HepG2 (cell line): ENCODE measurements at regions not wholly inside any gene's neighbourhood (a gene's known extent, or its start where the extent isn't known, plus 50 kb on each side); places are given as distances from the start of the nearest gene placed in this dataset.

Experiments
- ATAC-seq: fragments of 200-7000 bp; cut with Tn5 transposase; 3 replicates; pipeline ENCODE4 v1.9.1; 2020; ENCODE audit warnings: mild to moderate bottlenecking, moderate library complexity
- BruUV-seq: library from RNA; stranded (reverse); fragments of 400-500 nt; replicated peaks from 2 replicates; lab custom pipeline; 2021; lab: Mats Ljungman, UMichigan
- CTCF ChIA-PET: fragments of 300-600 bp; formaldehyde crosslinking; extraction: SDS; loops from one replicate; lab custom pipeline; 2021; ENCODE audit warnings: low total read pairs, inconsistent platforms, low intra/inter-chr PET ratio; lab: Yijun Ruan, JAX
- POLR2A ChIA-PET: fragments of 350-600 bp; sonication (Branson Sonifier 250); formaldehyde crosslinking; loops from one replicate; lab custom pipeline; 2020; ENCODE audit warnings: antibody characterized with exemption, inconsistent platforms; lab: Yijun Ruan, JAX
- DNase-seq: peaks from one replicate; pipeline ENCODE4 v3.0.0-alpha.2; 2015; ENCODE audit warnings: low spot score
- FAIRE-seq: peaks from 3 replicates; lab custom pipeline; 2011; peaks lifted over from hg19 to GRCh38; lab: Jason Lieb, UNC
- H2AFZ ChIP-seq: one replicate; pipeline ENCODE4 v1.6.1; 2011; ENCODE audit warnings: low read length, inconsistent platforms
- H3K27ac ChIP-seq: fragments of 300-600 bp; 3 replicates; pipeline ENCODE4 v1.8.0; 2011; ENCODE audit warnings: mixed run types, mild to moderate bottlenecking, mixed read lengths, low read length, inconsistent platforms; ENCODE audit not compliant: insufficient read depth; ENCODE audit errors: extremely low read length
- H3K27me3 ChIP-seq, 2 experiments: fragments of 200-600 bp in 1 of 2; 2 replicates in 1 of 2; 3 replicates in 1 of 2; pipeline versions ENCODE4 v1.6.0 to v1.8.0; 2011; ENCODE audit warnings: low read length in 2 of 2, mild to moderate bottlenecking in 2 of 2, moderate library complexity in 2 of 2, inconsistent platforms in 1 of 2; ENCODE audit not compliant: insufficient read depth in 2 of 2, control insufficient read depth in 1 of 2
- H3K36me3 ChIP-seq, 2 experiments: fragments of 200-600 bp in 1 of 2; replicated peaks in 1 of 2; 2 replicates in 1 of 2; 3 replicates in 1 of 2; pipeline versions ENCODE4 v1.5.1 to v1.8.0; 2011; ENCODE audit warnings: low read length in 2 of 2, inconsistent platforms in 1 of 2; ENCODE audit not compliant: insufficient read depth in 2 of 2, control insufficient read depth in 1 of 2
- H3K4me1 ChIP-seq: 2 replicates; pipeline ENCODE4 v1.5.1; 2012; ENCODE audit warnings: low read length, inconsistent platforms; ENCODE audit not compliant: insufficient read depth
- H3K4me2 ChIP-seq: 2 replicates; pipeline ENCODE4 v1.6.0; 2011; ENCODE audit warnings: low read depth, low read length, inconsistent platforms
- H3K4me3 ChIP-seq, 3 experiments: fragments of 200-600 bp in 1 of 3; sonication (generic), shearing (Covaris generic) in 1 of 3; replicated peaks in 1 of 3; 2 replicates each; pipeline ENCODE4 v1.5.1; 2011 to 2016; ENCODE audit warnings: low read length in 3 of 3, inconsistent platforms in 2 of 3, low read depth in 2 of 3, mild to moderate bottlenecking in 2 of 3, control low read depth in 1 of 3, mixed read lengths in 1 of 3; ENCODE audit not compliant: insufficient read depth in 1 of 3
- H3K79me2 ChIP-seq: one replicate; pipeline ENCODE4 v1.6.1; 2011; ENCODE audit warnings: low read length, inconsistent platforms; ENCODE audit not compliant: insufficient read depth
- H3K9ac ChIP-seq: 2 replicates; pipeline ENCODE4 v1.6.0; 2011; ENCODE audit warnings: mild to moderate bottlenecking, low read depth, low read length, inconsistent platforms; ENCODE audit not compliant: insufficient read depth
- H3K9me3 ChIP-seq: 2 replicates; pipeline ENCODE4 v1.5.1; 2012; ENCODE audit warnings: mild to moderate bottlenecking, low read length
- H4K20me1 ChIP-seq: 2 replicates; pipeline ENCODE4 v1.6.0; 2011; ENCODE audit warnings: inconsistent platforms, mild to moderate bottlenecking, low read length, moderate library complexity; ENCODE audit not compliant: insufficient read depth
- ARID3A ChIP-seq: IDR thresholded peaks from 2 replicates; pipeline ENCODE4 v1.6.1; 2012; ENCODE audit warnings: low read depth, low read length, improper control_type of control experiment
- ATF7-NPFF ChIP-seq: sonication (generic); formaldehyde crosslinking; IDR thresholded peaks from 2 replicates; pipeline ENCODE4 v1.8.1; 2023; ENCODE audit warnings: mild to moderate bottlenecking, low read depth, missing genetic modification reagents, moderate library complexity
- CENPX ChIP-seq: sonication (generic); formaldehyde crosslinking; IDR thresholded peaks from 2 replicates; pipeline ENCODE4 v1.9.0; 2021; ENCODE audit warnings: mild to moderate bottlenecking, missing genetic modification reagents, moderate library complexity
- KDM3A ChIP-seq: IDR thresholded peaks from 2 replicates; pipeline ENCODE4 v1.6.1; 2018; ENCODE audit warnings: low read depth, missing compliant biosample characterization
- SMYD3 ChIP-seq: sonication (generic); formaldehyde crosslinking; IDR thresholded peaks from 2 replicates; pipeline ENCODE4 v1.8.1; 2023; ENCODE audit warnings: mild to moderate bottlenecking, missing genetic modification reagents
- ZNF547 ChIP-seq: sonication (generic); formaldehyde crosslinking; IDR thresholded peaks from 2 replicates; pipeline ENCODE4 v1.5.1; 2020; ENCODE audit warnings: mild to moderate bottlenecking, missing genetic modification reagents
- WGBS: methylation state at CpG from one replicate; pipeline ENCODE4 v1.1.6; 2017; ENCODE audit warnings: low lambda C conversion rate; 5-methylcytosine and 5-hydroxymethylcytosine counted together
- in situ Hi-C: cut with HindIII; loops from 2 replicates; pipeline ENCODE4 v1.10.0; 2017; ENCODE audit warnings: low pct_unique_long_range_greater_than_20kb; ENCODE audit not compliant: extremely low pct_ligation_motif_present
- intact Hi-C: fragments of 100-400 bp; cut with micrococcal nuclease; formaldehyde crosslinking; loops from one replicate; pipeline ENCODE4 v1.10.0; 2022; ENCODE audit not compliant: unreplicated experiment
- TF ChIP-seq, protein P1 (sequence below): sonication (generic); formaldehyde crosslinking; IDR thresholded peaks from 2 replicates; pipeline ENCODE4 v1.4.0; 2020; ENCODE audit warnings: mild to moderate bottlenecking, missing genetic modification reagents
- TF ChIP-seq, protein P2 (sequence below): sonication (generic); formaldehyde crosslinking; IDR thresholded peaks from 2 replicates; pipeline ENCODE4 v1.5.1; 2020; ENCODE audit warnings: mild to moderate bottlenecking, missing genetic modification reagents, moderate library complexity
- TF ChIP-seq, protein P3 (sequence below): fragments of 450-650 bp; IDR thresholded peaks from 2 replicates; pipeline ENCODE4 v1.6.1; 2017

GRCh38 chr7:46186131-46186530, 265.1 kb upstream of the IGFBP3 start:
- POLR2A ChIA-PET: no interaction called here

More at GRCh38 chr7:46186131-46186530, 265.1 kb upstream of the IGFBP3 start:
- 0% methylated on average over 1 of the region's 1 CpG for WGBS
- no peak for DNase-seq
- Histone ChIP-seq H4K20me1 (no peaks in the 10 kb centered on the region), H3K79me2 (no peaks in the 10 kb centered on the region), H3K36me3 (no peaks in the 10 kb centered on the region), H3K4me2 (no peak overlapping the region), H3K27ac (no peak overlapping the region), H3K9ac (no peak overlapping the region), H3K27me3 (no peaks in the 10 kb centered on the region)
- no peak for ATAC-seq
- no peak for FAIRE-seq
- no peak for TF ChIP-seq ATF7-NPFF (CRISPR knock-in tag)
- no peak for TF ChIP-seq SMYD3 (CRISPR knock-in tag)
- no peak for TF ChIP-seq CENPX
- no peak for TF ChIP-seq KDM3A (CRISPR knock-in tag)
- TF ChIP-seq, protein P1, sequence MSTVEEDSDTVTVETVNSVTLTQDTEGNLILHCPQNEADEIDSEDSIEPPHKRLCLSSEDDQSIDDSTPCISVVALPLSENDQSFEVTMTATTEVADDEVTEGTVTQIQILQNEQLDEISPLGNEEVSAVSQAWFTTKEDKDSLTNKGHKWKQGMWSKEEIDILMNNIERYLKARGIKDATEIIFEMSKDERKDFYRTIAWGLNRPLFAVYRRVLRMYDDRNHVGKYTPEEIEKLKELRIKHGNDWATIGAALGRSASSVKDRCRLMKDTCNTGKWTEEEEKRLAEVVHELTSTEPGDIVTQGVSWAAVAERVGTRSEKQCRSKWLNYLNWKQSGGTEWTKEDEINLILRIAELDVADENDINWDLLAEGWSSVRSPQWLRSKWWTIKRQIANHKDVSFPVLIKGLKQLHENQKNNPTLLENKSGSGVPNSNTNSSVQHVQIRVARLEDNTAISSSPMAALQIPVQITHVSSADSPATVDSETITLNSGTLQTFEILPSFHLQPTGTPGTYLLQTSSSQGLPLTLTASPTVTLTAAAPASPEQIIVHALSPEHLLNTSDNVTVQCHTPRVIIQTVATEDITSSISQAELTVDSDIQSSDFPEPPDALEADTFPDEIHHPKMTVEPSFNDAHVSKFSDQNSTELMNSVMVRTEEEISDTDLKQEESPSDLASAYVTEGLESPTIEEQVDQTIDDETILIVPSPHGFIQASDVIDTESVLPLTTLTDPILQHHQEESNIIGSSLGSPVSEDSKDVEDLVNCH (CRISPR knock-in tag): no peak
- TF ChIP-seq ARID3A: no peak
- TF ChIP-seq, protein P2, sequence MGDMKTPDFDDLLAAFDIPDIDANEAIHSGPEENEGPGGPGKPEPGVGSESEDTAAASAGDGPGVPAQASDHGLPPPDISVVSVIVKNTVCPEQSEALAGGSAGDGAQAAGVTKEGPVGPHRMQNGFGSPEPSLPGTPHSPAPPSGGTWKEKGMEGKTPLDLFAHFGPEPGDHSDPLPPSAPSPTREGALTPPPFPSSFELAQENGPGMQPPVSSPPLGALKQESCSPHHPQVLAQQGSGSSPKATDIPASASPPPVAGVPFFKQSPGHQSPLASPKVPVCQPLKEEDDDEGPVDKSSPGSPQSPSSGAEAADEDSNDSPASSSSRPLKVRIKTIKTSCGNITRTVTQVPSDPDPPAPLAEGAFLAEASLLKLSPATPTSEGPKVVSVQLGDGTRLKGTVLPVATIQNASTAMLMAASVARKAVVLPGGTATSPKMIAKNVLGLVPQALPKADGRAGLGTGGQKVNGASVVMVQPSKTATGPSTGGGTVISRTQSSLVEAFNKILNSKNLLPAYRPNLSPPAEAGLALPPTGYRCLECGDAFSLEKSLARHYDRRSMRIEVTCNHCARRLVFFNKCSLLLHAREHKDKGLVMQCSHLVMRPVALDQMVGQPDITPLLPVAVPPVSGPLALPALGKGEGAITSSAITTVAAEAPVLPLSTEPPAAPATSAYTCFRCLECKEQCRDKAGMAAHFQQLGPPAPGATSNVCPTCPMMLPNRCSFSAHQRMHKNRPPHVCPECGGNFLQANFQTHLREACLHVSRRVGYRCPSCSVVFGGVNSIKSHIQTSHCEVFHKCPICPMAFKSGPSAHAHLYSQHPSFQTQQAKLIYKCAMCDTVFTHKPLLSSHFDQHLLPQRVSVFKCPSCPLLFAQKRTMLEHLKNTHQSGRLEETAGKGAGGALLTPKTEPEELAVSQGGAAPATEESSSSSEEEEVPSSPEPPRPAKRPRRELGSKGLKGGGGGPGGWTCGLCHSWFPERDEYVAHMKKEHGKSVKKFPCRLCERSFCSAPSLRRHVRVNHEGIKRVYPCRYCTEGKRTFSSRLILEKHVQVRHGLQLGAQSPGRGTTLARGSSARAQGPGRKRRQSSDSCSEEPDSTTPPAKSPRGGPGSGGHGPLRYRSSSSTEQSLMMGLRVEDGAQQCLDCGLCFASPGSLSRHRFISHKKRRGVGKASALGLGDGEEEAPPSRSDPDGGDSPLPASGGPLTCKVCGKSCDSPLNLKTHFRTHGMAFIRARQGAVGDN (CRISPR knock-in tag): no peak
- TF ChIP-seq, protein P3, sequence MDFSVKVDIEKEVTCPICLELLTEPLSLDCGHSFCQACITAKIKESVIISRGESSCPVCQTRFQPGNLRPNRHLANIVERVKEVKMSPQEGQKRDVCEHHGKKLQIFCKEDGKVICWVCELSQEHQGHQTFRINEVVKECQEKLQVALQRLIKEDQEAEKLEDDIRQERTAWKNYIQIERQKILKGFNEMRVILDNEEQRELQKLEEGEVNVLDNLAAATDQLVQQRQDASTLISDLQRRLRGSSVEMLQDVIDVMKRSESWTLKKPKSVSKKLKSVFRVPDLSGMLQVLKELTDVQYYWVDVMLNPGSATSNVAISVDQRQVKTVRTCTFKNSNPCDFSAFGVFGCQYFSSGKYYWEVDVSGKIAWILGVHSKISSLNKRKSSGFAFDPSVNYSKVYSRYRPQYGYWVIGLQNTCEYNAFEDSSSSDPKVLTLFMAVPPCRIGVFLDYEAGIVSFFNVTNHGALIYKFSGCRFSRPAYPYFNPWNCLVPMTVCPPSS: no peak
- TF ChIP-seq ZNF547: no peak
- TF ChIP-seq, all 625 proteins: peak for 0
- no peaks in the 10 kb centered on the region for H3K4me1 ChIP-seq
- no peak overlapping the region for H2AFZ ChIP-seq
- BruUV-seq: no TSS peak
- CTCF ChIA-PET: no interaction called here
- H3K9me3 ChIP-seq: peaks cover 3% of the 10 kb centered on the region; the same call in 1 of the 2 replicates
- in situ Hi-C loops: no loop called here
- intact Hi-C loops: no loop called here
- H3K4me3 ChIP-seq: no peak overlapping the region
